HG02973 (cell line): ENCODE measurements at regions not wholly inside any gene's neighbourhood (a gene's known extent, or its start where the extent isn't known, plus 50 kb on each side); places are given as distances from the start of the nearest gene placed in this dataset.

Experiments
- ATAC-seq: cut with Tn5 transposase; IDR thresholded peaks from one replicate; pipeline ENCODE4 v1.9.1; 2021; ENCODE audit warnings: moderate library complexity; ENCODE audit not compliant: unreplicated experiment

GRCh38 chr2:67462738-67463496, 65.8 kb downstream of the ETAA1 start:
- ATAC-seq: no peak

DNA sequence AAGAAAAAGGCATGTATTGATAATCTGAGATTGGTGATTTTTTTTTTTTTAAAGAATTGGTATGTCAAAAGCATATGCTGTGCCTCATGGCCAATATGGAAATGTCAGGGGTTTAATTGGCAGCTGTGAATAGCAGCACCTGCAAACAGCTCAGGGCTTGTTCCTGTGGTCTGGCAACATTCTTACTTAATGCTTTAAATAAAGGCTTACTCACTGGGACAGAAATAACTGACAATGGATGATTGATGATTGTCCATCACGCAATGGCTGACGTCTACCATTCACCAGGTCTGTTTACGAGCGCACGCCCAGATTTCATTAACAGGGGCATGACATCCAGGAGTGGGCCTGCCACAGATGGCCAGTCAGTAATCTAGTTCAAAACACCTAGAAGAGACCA, 66.7 kb downstream of the ETAA1 start:
- no peak for ATAC-seq

DNA sequence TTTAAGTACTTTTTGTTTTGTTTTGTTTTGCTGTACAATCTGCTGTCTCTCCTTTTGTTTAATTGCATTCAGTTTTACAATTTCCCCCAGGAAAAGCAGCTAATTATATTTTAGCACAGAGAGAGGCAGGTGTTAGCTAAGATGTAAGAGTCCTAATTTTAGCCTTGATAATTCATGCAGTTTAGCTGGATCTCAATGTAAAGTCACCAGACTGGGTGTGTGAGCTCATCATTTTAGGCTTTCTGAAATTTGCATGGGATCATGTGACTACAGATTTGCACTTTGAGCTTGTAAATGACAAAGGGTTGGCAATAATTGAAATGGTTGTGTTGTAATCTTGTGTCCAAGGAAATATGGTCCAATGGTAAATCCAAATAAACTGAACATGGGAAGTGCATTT, 68.5 kb downstream of the ETAA1 start:
- no peak for ATAC-seq

- ATAC-seq: no peak
These were observed 69.6 kb downstream of the ETAA1 start for GRCh38 chr2:67466734-67467133.

GRCh38 chr2:67471681-67472080, 74.5 kb downstream of the ETAA1 start:
- ATAC-seq: no peak

GRCh38 chr2:67476809-67477790, 80.0 kb downstream of the ETAA1 start:
- no peak for ATAC-seq

GRCh38 chr2:67479261-67479660, 82.1 kb downstream of the ETAA1 start:
- no peak for ATAC-seq

DNA sequence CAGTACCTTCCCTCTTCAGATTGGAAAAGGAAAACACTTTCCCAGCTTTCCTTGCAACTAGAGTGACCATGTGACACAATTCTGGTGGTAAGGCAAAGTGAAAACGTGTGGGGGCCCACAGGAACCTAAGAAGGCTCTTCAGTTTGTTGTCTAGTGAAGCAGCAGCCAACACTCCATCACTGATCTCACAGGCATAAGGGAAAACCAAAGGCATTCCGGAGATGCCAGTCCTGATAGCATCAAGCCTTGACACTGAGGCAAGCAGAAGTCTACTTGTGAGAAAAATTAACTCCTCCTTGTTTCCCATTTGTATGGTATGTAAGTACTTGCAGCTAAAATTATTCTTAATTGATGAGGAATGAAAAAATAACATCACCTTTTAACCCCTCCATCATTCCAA, 88.3 kb downstream of the ETAA1 start:
- ATAC-seq: no peak

- ATAC-seq: no peak
These were observed 89.1 kb downstream of the ETAA1 start for GRCh38 chr2:67486041-67486796.

GRCh38 chr2:67487993-67488392, 90.9 kb downstream of the ETAA1 start:
- ATAC-seq: no peak

DNA sequence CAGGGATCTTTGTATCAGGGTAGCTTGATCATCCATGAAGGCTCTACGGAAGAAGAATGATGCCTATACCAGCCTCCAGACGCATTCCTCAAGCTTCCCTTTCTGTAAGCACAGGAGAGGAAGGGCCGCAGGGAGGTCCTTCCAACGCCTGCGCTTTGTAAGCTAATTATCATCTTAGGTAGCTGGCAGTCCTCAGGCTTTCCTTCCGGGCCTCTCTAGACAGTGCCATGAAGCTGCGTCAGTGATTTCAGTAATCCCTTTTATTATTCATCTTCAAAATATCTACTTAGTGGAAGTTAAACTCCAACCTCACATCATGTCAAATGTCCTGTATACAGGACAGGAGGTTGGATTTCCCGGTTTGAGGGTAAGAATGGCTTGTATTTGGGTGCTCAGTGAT, 92.3 kb downstream of the ETAA1 start:
- ATAC-seq: no peak

GRCh38 chr2:67498931-67499330, 101.8 kb downstream of the ETAA1 start:
- no peak for ATAC-seq

DNA sequence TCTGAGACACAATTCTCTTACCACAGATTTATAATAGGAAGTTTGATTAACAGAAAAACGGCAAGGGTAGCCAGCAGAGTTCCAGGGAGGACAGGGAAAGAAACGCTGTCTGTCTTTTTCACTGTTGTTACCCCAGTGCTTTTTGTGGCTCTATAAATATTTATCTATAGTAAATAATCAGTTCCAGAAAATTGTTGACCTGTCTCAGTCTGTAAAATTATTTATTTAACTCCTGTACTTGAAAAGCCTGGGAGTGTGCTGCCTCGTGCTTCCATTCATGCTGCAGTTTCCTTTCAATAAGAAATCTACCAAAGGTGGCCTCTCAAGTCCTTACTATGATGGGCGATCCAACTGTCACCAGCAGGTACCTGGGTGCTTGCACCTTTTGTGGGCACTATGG, 102.9 kb downstream of the ETAA1 start:
- ATAC-seq: no peak

GRCh38 chr2:67500541-67500940, 103.4 kb downstream of the ETAA1 start:
- no peak for ATAC-seq

GRCh38 chr2:67502346-67503065, 105.4 kb downstream of the ETAA1 start:
- ATAC-seq: no peak

DNA sequence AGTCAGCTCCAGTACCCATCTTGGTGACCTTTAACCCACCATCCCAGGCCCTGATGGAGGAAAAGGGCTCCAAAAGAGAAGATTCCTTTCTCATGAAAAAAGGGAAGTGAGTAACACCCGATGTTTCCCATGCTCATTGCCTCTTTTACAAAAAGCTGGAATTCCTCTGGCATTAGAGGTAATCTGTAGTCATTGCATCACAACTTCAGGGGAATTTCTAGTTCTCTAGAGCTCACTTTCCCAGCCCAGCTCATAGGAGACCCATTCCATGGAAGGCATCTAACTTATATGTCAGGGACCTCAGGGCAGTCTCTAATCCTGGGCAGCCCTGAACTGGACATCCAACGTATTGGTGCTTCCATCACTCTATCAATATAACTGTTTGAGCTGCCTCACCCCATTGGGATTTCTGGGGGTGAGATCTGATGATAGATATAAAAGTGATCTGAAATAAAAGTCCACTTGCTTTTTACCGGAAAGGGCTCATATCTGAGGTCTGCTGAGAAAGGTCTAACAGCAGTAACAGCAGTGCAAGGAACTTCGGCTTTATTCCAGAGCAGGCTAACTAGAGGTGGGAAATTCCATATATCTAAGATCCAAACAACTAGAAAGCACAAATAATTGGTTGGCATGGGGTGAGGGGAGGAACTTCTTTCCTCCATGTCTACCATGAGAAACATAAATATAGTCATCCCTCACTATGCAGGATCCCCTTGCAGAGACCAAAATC, 106.1 kb downstream of the ETAA1 start:
- ATAC-seq: no peak

DNA sequence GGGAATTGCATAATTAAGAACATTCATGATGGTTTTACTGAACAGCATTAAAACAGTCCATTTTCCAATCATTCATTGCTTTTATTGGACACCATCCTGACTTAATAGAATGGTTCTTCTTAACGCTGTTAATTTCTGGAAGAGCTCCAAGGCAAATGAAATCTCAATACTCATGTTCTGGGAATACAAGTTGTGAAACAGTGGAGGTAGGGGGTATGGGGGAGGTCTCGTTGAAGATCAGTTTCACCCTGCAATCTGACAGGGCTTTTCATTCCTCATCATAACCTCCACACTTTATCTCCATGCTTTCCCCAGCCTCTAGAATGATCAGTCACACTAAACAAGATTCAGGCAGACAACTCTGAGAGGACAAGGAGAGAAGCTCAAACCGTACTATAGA, 113.6 kb downstream of the ETAA1 start:
- no peak for ATAC-seq

DNA sequence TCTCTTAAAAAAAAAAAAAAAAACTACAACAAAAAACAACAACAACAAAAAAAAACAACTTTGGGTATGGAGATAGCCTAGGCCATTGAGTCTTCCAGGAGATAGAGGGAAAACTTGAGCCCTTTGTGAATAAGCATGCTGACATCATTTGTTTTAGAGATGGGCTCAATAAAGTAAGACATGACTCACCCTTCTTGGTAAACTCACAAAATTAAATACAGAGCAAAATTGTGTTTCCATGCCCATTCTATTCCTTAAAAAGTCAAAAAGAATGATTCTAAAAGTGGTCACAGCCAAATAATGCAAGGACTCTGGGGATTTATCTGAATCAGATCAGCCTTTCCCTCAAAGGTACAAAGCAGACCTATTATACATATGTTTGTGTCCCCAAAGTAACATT, 117.4 kb downstream of the ETAA1 start:
- no peak for ATAC-seq

- no peak for ATAC-seq
These were observed 117.9 kb downstream of the ETAA1 start for GRCh38 chr2:67515056-67515455.

DNA sequence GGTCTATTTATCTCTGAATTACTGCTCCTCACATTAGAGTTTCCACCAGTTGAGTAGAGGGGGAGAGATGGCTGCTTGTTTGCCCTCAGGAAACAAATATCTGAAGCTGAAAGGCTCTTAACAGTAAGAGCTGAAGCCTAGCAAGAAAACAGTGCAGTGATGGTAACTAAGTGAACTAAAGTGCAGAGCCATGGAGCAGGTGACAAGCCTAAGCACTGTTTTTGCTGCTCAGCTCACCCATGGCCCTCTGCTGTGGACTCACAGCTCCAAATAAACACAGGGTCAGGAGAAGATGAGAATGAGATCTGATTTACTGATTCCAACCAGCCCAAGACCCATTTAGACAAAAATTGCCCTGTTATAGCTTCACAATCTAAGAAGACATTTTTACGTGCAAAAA, 118.4 kb downstream of the ETAA1 start:
- ATAC-seq: no peak
